Muscle layer of colon (tissue), 2 donors: ENCODE measurements at regions not wholly inside any gene's neighbourhood (a gene's known extent, or its start where the extent isn't known, plus 50 kb on each side); places are given as distances from the start of the nearest gene placed in this dataset.
A peak's percentile ranks its signal among the peaks of the same experiment; 100 is the strongest.

Experiments used
- H3K27ac ChIP-seq: one replicate; pipeline ENCODE4 v1.7.0; 2013; ENCODE audit warnings: low read depth, mild to moderate bottlenecking, low read length, moderate library complexity
- H3K27me3 ChIP-seq, 2 donors: one replicate each; pipeline ENCODE4 v1.7.0; 2013; ENCODE audit warnings: low read length in 2 of 2, mild to moderate bottlenecking in 2 of 2; ENCODE audit not compliant: insufficient read depth in 2 of 2, control insufficient read depth in 1 of 2
- H3K36me3 ChIP-seq: one replicate; pipeline ENCODE4 v1.7.0; 2013; ENCODE audit warnings: mild to moderate bottlenecking, low read length; ENCODE audit not compliant: insufficient read depth
- H3K4me1 ChIP-seq: one replicate; pipeline ENCODE4 v1.7.0; 2013; ENCODE audit warnings: mild to moderate bottlenecking, low read length; ENCODE audit not compliant: insufficient read depth
- H3K4me3 ChIP-seq, 2 donors: one replicate each; pipeline ENCODE4 v1.7.0; 2013; ENCODE audit warnings: low read length in 2 of 2, low read depth in 1 of 2, mild to moderate bottlenecking in 1 of 2, moderate library complexity in 1 of 2
- H3K9ac ChIP-seq: one replicate; pipeline ENCODE4 v1.7.0; 2013; ENCODE audit warnings: low read length
- H3K9me3 ChIP-seq: one replicate; pipeline ENCODE4 v1.7.0; 2013; ENCODE audit warnings: mild to moderate bottlenecking, low read length
- donor health status: abdominal sarcoma.
- donor health status: Adenocarcinoma of cecum.

DNA sequence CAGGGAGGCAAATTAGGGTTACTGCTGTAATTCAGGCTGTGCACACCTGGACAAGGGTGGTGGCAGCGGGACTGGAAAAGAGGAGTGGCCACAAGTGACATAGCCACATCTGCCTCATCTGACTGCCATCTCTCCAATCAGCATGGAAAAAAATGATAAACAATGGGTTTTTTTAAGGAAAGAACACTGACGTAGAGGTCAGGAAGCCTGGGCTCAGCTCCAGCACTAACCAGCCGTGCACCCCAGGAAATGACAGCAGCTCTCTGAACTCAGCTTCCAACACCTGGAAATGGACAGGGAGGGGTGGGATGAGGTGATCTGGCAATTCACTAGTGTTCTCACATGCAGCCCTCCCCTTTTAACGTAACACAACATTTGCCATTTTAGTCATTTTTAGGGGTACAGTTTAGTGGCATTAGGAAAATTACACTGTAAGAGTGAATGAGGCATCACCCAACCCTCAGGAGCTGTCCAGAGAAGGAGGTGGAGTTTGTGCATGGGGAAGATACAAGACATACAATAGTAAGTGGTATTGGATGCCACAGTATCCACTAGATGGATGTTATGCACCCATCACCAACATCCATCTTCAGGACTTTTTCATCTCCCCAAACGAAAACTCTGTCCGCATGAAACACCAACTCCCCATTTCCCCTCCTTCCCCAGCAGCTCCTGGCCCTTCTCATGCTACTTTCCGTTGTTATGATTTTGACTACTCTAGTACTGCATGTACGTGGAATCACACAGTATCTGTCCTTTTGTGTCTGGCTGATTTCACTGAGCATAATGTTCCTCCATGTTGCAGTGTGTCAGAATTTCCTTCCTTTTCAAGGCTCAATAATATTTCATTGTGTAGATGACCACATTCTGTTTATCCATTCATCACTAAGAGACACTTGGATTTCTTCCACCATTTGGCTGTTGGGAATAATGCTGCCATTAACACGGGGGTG lies 215.5 kb upstream of the ECI2 start:
- H3K4me3 ChIP-seq: peak overlapping the region in 1 of 2 donors; percentile 34

DNA sequence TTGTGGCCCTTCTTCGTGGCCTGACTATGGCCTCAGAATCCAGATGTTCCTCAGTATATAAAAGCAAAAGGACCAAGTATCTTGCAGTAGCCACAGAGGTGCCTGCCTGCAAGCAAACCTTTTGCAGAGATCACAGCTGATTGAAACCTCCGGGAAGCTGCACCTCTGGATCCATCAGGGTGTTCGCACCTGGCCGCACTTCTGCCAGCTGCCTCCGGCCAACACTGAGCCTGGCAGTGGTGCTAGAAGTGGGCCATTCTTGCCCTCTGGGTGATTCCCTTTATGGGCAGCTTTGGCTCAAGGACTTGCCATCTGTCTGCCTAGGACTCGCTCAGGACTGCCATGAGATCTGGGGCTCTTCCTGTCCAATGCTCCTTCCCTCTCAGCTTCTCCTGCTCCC lies 214.6 kb upstream of the ECI2 start:
- Histone ChIP-seq H3K36me3 (no peaks in the 10 kb centered on the region), H3K9ac (no peak overlapping the region), H3K4me3 (no peak overlapping the region), H3K27ac (no peak overlapping the region), H3K4me1 (peaks cover 43% of the 10 kb centered on the region), H3K9me3 (no peaks in the 10 kb centered on the region), H3K27me3 (no peaks in the 10 kb centered on the region)

More for the DNA sequence above, 215.5 kb upstream of the ECI2 start:
- no peak overlapping the region for H3K9ac ChIP-seq
- H3K9me3 ChIP-seq: no peaks in the 10 kb centered on the region
- H3K36me3 ChIP-seq: no peaks in the 10 kb centered on the region
- peak overlapping the region; percentile 36 for H3K27ac ChIP-seq
- peaks cover 43% of the 10 kb centered on the region for H3K4me1 ChIP-seq
- no peaks in the 10 kb centered on the region for H3K27me3 ChIP-seq

DNA sequence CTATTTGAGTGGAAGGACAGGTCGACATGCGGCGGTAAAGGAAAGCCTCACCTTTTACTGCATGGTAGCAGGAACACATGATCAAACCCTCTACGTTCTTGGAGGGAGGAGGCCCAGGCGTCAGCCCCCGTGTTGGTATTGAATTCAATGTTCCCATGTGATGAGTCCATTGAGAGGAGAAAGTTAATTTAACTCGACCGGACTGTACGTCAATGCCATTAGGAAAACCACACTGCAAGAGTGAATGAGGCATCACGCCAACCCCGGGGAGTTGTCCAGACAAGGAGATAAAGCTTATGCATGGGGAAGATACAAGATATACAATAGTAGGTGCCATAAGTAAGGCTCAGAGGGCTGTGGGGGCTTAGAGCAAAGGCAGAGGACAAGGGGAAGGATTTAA lies 213.9 kb upstream of the ECI2 start:
- no peaks in the 10 kb centered on the region for H3K27me3 ChIP-seq
- no peak overlapping the region for H3K9ac ChIP-seq
- no peaks in the 10 kb centered on the region for H3K9me3 ChIP-seq
- H3K4me3 ChIP-seq: no peak overlapping the region
- H3K4me1 ChIP-seq: peaks cover 43% of the 10 kb centered on the region
- no peaks in the 10 kb centered on the region for H3K36me3 ChIP-seq
- H3K27ac ChIP-seq: no peak overlapping the region

DNA sequence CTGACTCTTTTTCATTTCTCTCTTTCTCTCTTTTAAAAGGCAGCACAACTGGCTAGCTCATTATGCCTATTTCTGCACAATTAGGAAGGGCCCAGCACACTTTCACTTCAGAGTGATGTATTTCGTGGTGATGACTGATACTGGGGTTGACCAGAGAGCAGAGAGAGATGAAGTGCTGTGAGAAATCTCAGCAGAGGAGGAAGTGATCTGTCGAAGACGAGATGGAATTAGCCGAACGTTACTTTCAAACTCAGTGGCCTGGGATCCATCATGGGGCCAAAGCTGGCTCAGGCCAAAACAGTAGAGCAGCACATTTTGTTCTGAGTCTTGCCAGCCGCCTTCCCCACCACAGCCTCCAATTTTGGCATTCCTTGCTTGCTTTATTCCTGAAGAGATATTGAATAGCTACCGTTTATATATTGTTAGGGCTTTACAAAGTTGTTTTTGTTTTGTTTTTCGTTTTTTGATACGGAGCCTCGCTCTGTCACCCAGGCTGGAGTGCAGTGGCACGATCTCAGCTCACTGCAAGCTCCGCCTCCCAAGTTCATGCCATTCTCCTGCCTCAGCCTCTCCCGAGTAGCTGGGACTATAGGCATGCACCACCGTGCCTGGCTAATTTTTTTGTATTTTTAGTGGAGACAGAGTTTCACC lies 213.2 kb upstream of the ECI2 start:
- Histone ChIP-seq H3K27ac (peak overlapping the region; percentile 41), H3K4me1 (peaks cover 43% of the 10 kb centered on the region), H3K36me3 (no peaks in the 10 kb centered on the region), H3K27me3 (no peaks in the 10 kb centered on the region), H3K9me3 (no peaks in the 10 kb centered on the region), H3K4me3 (no peak overlapping the region), H3K9ac (no peak overlapping the region)

DNA sequence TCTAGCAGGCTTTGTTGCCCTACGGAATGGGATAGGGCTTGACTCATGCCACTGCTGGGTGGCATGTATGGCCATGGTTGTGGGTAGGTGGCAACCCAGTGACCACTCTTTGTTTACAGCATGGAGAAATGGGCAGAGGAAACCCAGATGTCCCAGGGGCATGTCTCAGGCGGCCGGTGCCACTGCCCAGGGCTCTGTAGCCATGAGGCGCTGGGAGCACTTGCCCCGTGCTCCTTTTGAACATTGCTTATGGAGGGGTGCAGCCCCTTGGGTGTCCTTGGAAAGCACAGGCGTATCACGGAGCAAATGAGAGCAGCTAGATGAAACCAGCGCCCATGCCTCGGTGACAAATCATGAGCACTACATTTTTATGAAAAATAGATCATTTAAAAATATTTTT lies 212.5 kb upstream of the ECI2 start:
- no peaks in the 10 kb centered on the region for H3K9me3 ChIP-seq
- peak overlapping the region; percentile 41 for H3K27ac ChIP-seq
- no peak overlapping the region for H3K9ac ChIP-seq
- H3K4me1 ChIP-seq: peaks cover 43% of the 10 kb centered on the region
- no peaks in the 10 kb centered on the region for H3K36me3 ChIP-seq
- no peak overlapping the region for H3K4me3 ChIP-seq
- H3K27me3 ChIP-seq: no peaks in the 10 kb centered on the region

DNA sequence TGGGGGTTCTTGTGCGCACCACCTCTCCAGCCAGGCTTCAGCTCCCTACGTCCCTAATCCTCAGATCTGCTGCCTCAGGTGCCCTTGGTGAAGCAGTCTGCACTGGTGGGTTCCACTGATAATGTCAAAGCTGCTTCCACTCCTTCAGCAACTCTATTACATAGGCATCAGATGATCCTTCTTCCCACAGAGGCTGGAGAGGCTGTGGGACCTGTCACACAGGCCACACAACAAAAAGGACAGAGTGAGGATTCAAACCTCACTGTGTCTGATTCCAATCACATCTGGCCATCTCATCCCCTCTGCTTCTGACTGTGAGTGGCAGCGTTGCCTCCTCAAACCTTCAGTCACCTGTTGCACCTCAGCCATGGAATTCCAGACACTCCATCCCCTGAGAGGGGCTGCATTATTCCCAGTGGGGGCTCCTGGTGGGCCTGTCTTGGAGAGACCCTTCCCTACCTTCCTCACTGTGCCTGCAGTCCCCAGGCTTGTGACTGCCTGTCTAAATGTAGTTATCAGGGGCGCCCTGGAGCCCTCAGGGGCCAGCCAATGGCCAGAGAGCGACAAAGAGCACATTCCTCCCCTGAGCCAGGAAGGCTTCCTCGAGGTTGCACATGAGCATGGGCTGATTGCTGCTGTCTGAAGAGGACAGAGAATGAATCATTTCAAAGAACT lies 211.4 kb upstream of the ECI2 start:
- H3K9ac ChIP-seq: no peak overlapping the region
- no peaks in the 10 kb centered on the region for H3K36me3 ChIP-seq
- no peak overlapping the region for H3K27ac ChIP-seq
- H3K9me3 ChIP-seq: no peaks in the 10 kb centered on the region
- H3K4me3 ChIP-seq: no peak overlapping the region
- H3K27me3 ChIP-seq: no peaks in the 10 kb centered on the region
- peaks cover 34% of the 10 kb centered on the region for H3K4me1 ChIP-seq

DNA sequence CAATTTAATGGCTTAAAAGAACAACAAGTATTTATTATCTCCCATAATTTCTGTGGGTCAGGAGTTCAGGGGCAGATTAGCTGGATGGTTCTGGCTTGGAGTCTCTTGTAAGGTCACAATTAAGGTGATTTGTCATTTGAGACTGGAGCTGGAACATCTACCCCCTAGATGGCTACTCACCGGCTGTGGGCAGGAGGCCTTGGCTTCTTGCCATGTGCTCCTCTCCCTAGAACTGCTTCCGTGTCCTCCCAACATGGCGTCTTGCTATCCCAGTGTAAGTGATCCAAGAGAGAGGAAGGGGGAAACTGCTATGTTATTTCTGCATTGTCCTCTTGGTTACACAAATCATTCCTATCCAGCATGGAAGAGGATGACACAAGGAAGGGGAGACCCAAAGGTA lies 210.2 kb upstream of the ECI2 start:
- H3K9ac ChIP-seq: no peak overlapping the region
- no peaks in the 10 kb centered on the region for H3K9me3 ChIP-seq
- no peaks in the 10 kb centered on the region for H3K27me3 ChIP-seq
- H3K4me1 ChIP-seq: peaks cover 21% of the 10 kb centered on the region
- no peak overlapping the region for H3K4me3 ChIP-seq
- H3K27ac ChIP-seq: no peak overlapping the region
- no peaks in the 10 kb centered on the region for H3K36me3 ChIP-seq

DNA sequence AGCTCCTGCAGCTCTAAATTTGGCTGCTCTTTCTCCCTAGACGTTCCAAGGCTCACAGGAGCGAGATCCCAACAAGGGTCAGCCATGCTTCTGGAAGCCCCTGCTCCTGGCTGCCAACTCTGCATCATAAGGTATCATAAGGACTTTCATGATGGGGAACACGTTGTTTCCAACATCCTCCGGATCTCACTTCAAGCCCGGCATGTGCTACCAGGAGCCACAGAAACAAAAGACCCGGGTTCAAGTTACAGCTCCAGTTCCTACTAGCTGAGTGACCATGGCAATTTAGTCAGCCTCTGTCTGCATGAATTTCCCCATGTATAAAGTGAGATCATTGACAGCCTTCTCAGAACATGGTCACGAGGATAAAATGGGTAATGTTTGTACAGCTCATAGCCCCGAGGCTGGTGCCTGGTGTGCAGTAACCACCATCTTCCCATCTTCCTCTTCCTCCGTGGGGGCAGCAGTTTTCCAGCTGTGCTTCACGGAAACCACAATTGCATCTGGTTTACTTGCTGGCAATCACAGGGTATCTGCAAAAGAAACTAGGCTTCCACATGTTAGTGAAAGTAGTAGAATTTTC lies 209.0 kb upstream of the ECI2 start:
- H3K27me3 ChIP-seq: no peaks in the 10 kb centered on the region
- H3K4me3 ChIP-seq: no peak overlapping the region
- H3K9ac ChIP-seq: no peak overlapping the region
- H3K9me3 ChIP-seq: no peaks in the 10 kb centered on the region
- H3K27ac ChIP-seq: no peak overlapping the region
- H3K4me1 ChIP-seq: peaks cover 21% of the 10 kb centered on the region
- no peaks in the 10 kb centered on the region for H3K36me3 ChIP-seq

DNA sequence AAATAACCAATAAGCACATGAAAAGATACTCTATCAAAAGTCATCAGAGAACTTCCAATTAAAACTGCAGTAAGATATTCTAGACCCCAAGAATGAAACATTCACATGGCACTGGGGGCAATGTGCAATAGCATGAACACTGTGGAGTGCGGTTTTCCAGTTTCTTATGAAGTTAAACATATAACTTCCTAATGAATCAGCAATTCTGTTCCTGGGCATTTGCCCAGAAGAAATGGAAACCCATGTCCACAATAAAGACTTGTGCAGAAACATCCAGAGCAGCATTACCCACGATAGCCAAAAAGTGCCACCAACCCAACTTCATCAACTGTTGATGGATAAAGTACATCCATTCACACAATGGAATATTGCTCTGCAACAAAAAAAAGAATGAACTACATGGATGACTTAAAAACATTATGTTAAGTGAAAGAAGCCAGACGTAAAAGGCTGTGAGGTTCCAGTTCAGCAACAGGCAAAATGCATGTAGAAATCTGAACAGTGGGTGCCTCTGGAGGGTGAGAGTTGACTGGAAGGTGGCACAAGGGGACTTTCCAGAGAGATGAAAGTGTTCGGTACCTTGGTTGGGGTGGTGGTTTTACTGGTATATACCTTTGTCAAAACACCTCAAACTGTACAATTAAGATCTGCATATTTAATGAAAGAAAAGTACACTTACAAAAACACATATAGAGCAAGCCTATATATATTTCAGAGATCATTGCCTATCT lies 207.2 kb upstream of the ECI2 start:
- H3K27ac ChIP-seq: no peak overlapping the region
- H3K9me3 ChIP-seq: no peaks in the 10 kb centered on the region
- no peak overlapping the region for H3K4me3 ChIP-seq
- H3K4me1 ChIP-seq: peaks cover 2% of the 10 kb centered on the region
- no peaks in the 10 kb centered on the region for H3K36me3 ChIP-seq
- H3K9ac ChIP-seq: no peak overlapping the region
- H3K27me3 ChIP-seq: no peaks in the 10 kb centered on the region

DNA sequence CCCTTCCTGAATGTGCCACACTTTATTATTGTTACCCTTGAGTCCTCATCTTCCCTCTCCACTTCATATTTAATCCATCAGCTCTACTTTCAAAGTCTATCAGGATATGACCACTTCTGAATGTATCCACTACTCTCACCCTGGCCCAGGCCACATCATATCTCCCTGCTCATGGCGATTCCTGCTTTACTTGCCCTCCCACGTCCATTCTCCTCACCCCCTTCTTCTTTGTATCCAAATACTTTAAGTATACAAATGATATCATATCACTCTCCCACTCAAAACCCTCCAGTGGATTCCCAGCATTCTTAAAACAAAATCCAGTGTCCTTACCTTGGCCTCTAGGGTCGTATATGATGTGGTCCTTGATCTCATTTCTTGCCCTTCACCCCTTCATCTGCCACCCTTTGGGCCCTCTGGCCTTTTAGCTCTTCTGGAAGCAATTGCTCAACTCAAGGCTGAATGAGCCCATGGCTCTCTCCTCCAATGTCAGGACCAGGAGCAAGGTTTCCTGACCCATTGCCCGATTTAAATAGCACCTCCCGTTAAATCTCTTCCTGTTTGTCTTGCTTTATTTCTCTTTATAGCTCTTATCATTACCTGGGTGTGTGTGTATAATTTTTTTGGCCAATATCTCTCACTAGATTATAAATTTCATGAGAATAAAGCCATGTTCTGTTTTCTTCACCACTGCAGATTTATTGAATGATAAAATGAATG lies 205.9 kb upstream of the ECI2 start:
- H3K27ac ChIP-seq: no peak overlapping the region
- H3K36me3 ChIP-seq: no peaks in the 10 kb centered on the region
- no peaks in the 10 kb centered on the region for H3K4me1 ChIP-seq
- H3K9me3 ChIP-seq: no peaks in the 10 kb centered on the region
- no peak overlapping the region for H3K9ac ChIP-seq
- no peaks in the 10 kb centered on the region for H3K27me3 ChIP-seq
- no peak overlapping the region for H3K4me3 ChIP-seq
